ENCODE measurements at regions not wholly inside any gene's neighbourhood (a gene's known extent, or its start where the extent isn't known, plus 50 kb on each side); places are given as distances from the start of the nearest gene placed in this dataset.

GRCh38 chr7:26458466-26459145 lies 166.9 kb downstream of the SNX10 start:
- no peak for TF ChIP-seq POLR2A (IDR thresholded peaks at IDR 0.05)
- TF ChIP-seq CTCF (IDR thresholded peaks at IDR 0.05 in 8 of 11, conservative IDR thresholded peaks at IDR 0.05 in 3 of 11) = no peak

Measured in spleen (tissue), 7 donors.